ENCODE measurements at regions not wholly inside any gene's neighbourhood (a gene's known extent, or its start where the extent isn't known, plus 50 kb on each side); places are given as distances from the start of the nearest gene placed in this dataset.
"Not testable (repeated sequence)": the region's sequence is repeated elsewhere in the genome, so short reads cannot be mapped to it uniquely, and the experiment has no call there.

DNA sequence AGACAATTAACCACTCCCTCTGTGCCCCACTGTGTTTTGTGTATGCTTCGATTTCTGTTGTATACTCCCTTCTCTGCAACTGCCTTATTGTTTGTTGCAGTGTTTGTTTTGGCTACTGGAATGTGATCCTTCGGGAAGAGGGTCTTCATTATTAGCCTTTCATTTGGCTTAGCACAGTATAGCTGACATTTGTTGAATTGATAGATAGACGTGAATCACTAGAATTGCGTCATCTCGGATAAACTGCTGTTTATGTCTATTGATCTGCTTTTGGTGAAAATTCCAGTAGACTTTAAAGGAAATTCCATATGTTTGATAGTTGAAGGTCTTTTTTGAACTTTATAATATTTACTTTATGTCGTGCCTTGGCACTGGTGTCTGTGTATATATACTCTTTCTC, 189.9 kb upstream of the EYA4 start:
- no peak for DNase-seq (ENCODE audit: low spot score)

DNA sequence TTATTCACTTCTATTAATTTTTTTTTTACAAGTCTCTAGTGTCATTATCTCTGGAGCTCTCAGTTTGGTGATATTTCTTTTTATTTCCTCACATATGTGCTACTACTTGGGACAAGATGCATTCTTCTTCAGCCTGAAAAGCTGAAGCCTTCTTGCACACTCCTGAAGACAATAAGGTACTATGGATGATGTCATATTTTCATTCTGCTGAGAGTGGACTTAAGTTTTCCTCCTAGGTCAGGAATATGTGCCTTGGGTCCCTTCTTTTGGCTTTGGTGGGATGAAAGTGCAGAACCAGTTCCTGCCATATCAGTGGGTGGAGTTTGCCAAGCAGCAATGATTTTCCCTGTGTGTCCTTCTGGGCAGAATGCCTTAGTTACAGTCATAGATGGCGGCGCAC, 188.7 kb upstream of the EYA4 start:
- DNase-seq (ENCODE audit: low spot score) = no peak

DNA sequence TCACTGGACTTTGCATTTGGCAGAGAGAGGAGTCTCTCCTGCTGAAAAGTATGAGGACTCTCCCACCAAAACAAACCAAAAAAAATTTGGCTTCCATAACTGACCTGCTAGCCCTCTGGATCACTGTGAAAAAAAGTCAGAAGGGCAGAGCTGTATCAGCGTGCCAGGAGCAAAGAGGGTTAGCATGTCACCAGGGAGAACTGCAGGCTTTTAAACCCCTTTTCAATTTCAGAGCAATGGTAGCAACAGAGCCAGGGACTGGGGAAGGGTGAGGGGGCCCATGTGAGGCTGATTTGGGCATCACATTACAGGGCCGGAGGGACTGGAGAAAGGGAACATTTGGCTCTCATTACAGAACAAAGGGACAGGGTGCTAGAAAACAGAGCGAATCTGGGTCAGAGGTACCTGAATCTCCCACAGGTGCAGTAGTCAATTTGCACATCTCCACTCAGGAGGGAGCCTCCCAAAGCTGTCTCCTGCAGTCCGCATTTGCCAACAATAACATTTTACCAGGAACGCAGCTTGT, 185.7 kb upstream of the EYA4 start:
- DNase-seq (ENCODE audit: low spot score) = no peak

DNA sequence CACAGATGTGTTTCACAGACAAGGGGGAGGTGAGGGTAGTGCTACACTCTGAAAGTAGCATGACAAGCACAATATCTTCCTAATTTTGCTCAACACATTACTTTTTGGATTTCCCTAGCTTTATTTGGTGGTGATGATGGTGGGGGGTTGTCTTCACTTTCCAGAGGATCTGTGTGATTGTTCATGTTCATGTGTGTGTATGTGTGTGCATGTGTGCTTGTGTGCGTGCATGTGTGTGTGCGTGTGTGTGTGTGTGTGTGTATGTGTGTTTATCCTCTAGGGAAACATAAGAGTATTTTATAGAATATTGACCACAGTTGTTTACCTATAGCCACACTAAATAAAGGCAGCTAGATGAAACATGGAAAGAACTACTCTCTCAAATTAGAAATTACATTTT, 183.8 kb upstream of the EYA4 start:
- no peak for DNase-seq (ENCODE audit: low spot score)

DNA sequence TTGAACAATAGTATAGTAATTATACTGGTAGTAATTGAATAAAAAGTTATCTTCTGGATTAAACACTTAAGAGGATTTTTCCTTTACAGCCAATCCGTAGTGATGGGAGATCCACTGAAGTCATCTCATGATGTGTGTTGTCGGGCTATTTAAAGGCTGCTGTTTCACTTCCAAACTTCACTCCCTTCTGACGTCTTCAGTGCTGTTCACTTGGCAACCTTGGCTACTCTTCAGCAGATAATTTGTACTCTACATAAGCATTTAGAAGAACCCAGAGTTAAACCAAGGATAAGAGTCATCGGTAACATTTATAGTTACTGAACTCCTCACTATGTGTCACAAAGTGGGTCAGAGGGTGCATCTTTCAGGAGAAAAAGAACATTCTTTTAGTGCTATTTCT, 179.1 kb upstream of the EYA4 start:
- peak; percentile 23 for DNase-seq (ENCODE audit: low spot score)

DNA sequence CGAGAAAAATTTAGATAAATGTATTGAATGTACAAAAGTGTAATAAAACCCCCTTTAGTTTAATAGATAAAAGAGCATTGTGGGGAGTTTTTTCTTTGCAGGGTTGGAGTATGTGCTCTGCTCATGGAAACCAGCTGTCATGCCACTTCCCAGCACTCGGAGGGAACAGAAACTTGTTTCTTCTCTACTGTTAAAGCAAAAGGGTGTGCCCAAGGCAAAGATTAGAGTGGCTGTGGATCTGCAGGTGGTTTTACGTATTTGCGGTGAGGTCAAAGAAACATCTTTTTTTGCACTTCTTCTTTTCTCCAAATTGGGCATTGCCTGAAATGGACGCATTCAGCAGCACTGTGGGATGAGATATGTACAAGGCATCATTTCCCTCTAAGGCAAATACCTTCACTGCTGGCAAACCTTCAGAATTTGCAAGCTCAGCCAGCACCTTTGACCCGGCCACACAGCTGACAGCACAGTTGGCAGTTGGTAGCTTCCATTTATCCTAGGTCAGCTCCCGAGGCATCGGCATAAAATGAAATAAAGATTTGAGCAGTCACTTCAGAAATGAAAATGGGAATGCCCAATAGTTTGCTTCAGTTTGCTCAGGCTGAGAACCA, 178.4 kb upstream of the EYA4 start:
- DNase-seq (ENCODE audit: low spot score) = no peak

DNA sequence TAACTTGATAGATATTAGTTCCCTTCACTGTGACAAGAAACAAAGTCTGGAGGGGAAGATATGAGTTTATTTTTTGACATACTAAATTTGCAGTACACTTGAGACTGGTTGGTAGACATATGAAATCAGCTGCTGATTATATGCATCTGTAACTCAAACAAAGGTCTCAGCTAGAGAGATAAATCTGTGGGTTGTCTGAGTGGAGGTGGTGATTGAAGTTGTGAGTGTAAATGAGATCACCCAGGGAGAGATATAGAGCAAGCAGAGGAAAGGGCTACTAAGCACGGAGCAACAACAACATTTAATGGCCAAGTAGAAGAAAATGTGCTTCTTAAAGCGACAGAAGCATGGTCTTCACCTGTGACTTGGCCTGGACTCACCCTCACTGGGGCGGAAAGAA, 173.2 kb upstream of the EYA4 start:
- DNase-seq (ENCODE audit: low spot score) = no peak

DNA sequence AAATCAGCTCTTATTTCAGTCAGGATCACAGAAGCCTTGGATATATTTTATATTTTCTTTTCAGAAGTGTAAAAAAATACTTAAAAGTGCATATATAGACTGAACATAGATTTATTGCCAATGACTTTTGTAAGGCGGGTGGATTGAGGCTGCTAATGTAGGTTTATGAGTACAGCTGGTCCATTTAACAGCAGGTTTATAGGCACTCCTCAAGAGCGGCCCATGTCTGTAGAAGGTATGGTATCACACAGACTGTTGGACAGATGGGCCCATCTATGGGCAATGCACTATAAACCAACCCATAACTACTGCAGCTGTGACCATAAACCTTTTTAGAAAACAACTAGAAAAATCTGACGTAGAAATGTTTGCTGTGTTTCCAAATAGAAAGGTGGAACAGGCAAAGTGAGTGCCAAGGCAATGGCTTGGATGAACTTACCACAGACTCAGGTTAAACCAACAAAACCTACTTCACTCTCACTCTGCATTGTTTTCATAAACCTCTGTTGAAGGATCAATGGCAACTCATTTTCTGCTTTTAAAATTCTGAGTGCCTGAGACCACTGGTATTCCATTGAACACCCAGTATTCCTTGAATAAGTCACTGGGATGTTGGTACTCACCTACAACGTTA, 170.6 kb upstream of the EYA4 start:
- no peak for DNase-seq (ENCODE audit: low spot score)

DNA sequence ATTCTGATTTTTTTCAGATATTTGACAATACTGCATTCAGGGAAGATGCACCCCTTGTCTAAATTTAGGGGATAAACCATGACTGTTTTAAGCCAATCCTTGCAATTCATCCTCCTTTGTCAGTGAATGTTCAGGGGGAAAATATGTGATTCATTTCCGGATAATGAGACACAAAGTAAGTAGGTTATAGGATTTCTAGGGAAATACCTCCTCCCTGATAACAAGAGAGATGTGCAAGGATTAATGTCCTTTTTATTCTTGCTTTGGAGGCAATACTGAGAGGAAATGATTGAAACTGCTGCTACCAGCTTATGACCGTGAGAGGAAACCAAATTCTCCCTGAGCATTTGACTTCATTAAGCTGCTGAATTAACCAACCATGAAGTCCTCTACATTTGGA, 161.3 kb upstream of the EYA4 start:
- DNase-seq (ENCODE audit: low spot score) = no peak

DNA sequence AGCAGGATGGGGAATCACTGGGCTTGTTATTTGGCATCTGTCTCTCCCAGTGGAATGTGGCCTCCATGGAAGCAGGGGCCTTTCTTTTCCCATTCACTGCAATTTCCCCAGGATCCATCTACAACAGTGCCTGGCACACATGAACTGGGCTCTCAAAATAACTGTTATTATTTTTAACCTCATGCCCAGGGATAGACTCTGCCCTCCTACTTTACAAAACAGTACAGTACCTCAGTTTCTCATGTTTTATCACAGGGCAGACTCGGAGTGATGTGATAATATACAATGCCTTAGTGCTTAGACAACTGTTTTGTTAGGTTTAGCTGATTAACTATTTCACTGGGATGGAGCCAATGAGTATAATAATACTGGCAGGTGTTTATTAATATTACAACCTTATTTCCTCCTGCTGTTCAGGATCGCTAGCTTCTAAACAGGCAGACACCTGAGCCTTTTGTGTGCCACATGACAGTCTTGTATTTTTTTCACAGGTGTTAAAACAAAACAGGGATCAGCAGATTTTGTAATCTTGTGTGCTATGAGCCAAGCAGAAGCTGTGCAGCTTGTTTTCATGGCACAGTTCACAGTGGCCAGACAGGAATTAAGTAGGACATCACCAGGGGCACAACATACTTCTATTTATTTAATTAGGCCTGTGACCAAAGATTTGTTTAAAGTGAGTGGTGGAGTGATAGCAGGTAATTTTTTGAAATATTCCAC, 157.7 kb upstream of the EYA4 start:
- no peak for DNase-seq (ENCODE audit: low spot score)

DNA sequence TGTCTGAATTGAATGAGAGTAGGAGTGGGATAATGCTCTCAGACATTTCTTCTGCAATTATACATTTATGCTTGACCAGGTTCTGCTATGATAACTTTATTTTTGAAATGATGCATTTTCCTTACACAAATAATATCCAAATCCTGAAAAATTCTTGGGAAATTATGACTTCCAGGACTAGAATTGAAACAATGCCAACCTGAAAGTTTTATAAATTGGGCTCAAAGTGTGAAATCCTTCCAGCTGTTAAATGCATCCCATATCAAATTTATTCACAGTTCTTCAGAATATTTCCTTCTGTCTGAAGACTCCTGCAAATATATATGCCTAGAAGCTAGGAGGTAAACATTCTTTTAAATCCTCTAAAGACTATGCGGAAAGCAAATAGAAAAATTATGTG, 155.7 kb upstream of the EYA4 start:
- DNase-seq (ENCODE audit: low spot score) = no peak

DNA sequence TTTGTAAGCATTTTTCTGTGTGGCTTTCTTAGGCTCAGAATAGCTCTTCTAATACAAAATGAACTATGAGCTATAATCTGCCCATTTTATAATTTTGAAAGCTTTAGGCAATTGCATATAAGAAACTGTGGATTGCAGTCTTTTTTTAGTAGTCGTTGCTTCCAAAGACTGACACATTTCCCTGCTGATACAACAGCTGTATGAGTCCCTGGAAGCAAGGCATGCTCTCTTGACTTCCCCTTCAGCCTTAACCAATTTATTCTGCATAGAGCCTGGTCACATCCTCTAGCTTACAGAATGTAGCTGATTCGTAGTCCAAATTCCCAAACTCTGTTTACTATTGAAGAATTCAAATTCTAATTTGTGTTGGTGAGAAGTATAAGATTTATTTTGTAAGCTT, 155.3 kb upstream of the EYA4 start:
- DNase-seq (ENCODE audit: low spot score) = no peak

DNA sequence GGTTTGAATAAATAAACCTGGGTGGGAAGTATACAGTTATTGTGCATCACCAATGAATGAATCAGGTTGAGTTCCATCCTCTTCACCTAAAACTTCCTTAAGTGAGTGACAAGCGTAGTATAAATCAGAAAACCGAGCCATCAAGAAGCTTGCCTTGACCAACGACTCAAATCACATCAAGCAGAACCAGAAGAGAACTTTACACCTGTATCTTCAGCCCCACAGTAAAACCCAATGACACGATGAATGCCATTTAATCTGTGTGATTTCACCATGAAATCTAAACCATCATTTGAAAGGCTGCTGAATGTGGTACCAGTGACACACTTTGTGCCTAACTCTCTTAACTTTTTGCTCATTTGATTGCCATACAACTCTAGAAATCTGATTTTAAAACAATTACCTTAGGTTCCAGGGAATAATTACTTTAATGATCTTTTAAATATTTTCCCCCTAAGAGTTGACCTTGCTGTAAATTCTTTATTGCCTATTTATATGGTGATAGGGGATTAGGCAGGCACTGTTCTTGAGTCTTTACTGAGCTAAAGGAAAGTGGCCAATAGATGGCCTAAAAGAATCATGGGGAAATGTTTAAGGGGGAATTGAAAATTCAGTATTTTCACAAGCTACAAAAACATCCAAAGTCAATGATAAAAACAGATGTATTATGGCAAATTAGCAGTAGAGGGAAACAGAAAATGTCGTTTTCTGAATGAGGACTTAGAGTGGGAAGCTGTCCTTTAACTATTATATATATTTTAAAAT, 152.0 kb upstream of the EYA4 start:
- DNase-seq (ENCODE audit: low spot score) = no peak

DNA sequence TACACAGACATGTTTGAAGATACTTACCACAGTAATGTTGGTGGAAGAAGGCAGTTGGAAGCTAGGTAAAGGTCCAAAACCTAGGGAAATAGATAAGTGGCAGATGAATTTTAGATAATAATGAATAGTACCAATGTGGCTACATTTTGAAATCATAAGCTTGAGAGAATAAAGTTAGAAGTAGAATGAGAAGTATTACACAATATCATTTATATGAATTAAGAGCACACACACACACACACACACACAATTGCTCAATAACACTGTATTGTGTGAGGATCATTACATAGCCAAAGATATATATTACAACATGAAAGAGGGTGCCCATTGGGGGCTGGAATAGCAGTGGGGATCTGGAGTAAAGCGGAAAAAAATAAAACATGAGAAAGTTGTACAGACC, 149.0 kb upstream of the EYA4 start:
- no peak for DNase-seq (ENCODE audit: low spot score)

DNA sequence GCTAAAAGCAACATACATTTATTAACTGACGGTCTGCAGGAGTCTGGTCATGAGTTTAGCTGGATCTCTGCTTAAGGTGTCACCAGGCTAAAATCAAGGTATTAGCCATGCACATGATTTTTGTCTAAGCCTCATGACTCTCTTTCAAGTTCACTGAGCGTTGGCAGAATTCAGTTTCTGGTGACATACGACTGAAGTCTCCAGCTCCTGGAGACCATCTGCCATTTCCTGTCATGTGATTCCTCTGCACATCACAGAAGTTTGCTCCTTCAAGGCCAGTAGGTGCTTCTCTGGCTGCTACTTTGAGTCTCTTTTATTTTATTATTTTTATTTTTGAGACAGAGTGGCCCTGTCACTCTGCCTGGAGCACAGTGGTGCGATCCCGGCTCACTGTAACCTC, 148.4 kb upstream of the EYA4 start:
- DNase-seq (ENCODE audit: low spot score) = no peak

DNA sequence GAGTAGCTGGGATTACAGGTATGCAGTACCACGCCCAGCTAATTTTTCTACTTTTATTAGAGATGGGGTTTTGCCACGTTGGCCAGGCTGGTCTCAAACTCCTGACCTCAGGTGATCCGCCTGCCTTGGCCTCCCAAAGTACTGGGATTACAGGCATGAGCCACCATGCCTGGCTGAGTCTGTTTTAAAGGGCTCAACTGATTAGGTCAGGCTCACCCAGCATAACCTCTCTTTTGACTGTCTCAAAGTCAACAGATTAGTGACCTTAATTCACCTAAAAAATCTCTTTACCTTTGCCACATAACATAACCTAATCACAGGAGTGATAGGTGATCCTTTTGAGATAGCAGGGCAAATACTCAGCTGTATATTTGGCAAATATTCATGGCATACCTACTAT, 147.9 kb upstream of the EYA4 start:
- not testable (repeated sequence) for DNase-seq (ENCODE audit: low spot score)

DNA sequence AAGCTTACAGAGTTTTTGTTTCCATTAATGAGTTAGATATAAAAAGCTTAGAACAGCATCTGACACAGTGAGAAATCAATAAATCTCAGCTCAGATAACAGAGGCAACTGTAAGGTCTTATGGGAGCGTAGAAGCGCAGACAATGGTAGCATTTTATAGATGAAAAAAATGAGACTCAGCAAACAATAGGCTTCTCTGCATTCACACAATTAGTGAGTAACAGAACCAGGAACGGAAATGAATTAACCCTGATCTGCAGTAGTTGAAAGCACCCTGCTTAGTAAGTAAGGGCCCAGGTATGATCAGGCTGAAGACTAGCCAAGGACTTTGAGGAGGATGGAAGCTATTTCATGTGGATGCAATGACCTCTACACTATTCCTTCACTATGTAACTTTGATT, 147.2 kb upstream of the EYA4 start:
- DNase-seq (ENCODE audit: low spot score) = no peak

DNA sequence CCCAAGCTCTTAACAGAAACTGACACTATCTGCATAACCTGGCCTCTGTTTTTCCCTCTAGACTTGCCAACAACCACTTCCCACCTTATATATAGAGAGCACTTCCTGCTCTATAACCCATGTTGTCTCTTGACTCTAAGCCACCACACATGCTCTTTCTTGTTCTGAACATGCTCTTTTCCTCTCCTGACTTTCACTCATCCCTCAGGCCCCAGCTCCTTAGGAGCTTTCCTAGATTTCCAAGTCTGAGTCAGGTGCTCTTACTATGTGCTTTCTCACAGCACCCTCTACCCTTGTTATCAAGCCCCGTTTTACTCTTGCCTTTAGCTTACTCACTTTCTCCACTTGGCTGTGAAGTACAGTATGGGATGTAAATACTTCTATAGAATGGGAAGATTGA, 143.9 kb upstream of the EYA4 start:
- no peak for DNase-seq (ENCODE audit: low spot score)

DNA sequence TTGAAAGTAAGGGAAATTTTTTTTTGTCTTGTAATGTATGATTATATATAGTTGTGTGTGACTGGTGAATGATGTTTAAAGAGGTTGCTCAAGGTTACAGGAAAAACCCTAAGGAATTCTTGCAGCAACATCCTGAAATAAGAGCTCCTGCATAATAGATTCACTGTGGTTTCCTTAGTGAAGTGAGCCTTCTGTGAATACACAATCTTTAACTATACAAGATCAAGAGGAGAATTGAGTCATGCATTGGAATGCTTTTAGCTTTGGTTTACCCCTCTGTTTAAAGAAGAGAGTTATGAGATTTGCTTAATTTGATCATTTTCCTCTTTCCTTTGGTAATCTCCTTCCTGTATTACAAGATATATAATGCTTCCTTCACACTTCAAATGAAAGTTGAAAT, 141.6 kb upstream of the EYA4 start:
- no peak for DNase-seq (ENCODE audit: low spot score)

DNA sequence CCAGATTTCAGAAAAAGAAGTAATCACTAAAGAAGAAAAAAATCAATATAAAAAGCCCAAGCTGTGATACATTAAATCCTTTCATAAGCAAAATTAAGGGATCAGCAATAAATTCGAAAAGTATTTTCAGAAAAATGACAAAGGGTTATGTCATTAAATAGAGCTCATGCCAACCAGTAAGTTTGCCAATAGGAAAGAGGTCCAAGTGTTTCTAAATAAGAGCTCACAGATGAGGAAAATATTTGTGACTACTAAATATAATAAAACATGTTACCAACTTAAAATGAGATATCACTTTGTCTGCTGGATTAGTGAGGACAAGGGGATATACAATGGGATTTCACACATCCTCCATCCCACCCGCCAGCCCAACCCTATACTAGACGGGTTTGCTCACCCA, 140.3 kb upstream of the EYA4 start:
- no peak for DNase-seq (ENCODE audit: low spot score)

DNA sequence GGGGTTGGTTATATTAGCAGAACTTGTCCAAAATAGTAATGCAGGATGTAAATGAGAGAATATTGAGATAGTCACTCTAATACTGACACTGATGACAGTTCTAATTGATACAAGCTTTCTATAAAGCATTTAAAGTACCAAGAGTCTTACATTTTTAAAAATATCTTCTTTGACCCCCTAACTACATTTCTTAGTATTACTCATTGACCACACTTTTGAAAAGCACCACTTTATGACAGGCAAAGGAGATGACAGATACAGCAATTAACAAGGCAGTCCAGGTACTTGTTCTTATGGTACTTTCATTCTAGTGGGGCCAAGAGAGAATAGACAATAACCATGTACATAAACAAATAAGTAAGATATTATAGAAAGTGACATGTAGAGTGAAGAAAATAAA, 139.4 kb upstream of the EYA4 start:
- DNase-seq (ENCODE audit: low spot score) = no peak

DNA sequence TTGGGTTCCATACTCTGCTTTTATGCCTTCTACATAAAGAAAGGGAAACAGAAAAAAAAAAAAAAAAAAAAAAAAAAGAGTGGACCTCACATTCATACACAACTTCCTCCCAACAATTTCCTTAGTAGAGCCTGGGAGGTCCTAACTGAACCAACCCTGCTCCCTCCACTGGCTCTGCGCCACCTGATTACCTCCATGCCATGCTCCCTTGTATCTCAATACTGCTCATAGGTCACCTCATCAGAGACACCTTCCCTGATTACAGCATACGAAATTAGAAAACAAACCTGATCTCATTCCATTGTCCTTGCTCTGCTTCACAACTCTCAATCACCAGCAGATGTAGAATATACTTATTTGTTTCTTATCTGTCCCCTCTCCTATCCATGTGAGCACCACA, 134.2 kb upstream of the EYA4 start:
- DNase-seq (ENCODE audit: low spot score) = no peak

DNA sequence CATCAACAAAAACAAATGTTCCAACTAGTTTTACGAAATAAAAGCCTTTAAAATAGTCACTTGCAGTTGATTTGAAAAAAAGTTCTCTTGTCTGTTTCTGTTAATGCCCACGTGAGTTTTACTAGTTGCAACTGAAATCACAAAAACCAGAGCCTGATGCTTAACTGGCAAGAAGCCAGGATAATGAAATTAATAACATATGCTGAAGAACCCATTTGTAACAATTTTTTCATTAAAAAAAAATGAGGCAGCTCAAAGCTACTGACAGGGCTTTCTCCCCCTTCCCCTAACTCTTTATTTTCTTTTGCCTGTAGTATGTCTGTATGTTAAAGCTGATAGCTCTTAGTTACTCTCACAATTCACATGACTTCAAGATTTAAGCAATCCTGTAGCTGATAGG, 132.7 kb upstream of the EYA4 start:
- no peak for DNase-seq (ENCODE audit: low spot score)

All from hematopoietic multipotent progenitor cell treated with erythropoietin and hydrocortisone succinate and interleukin-3 and kit ligand, for 17 days (in vitro differentiated cells).